ENCODE measurements at regions not wholly inside any gene's neighbourhood (a gene's known extent, or its start where the extent isn't known, plus 50 kb on each side); places are given as distances from the start of the nearest gene placed in this dataset.
"Not testable (repeated sequence)": the region's sequence is repeated elsewhere in the genome, so short reads cannot be mapped to it uniquely, and the experiment has no call there.

DNA sequence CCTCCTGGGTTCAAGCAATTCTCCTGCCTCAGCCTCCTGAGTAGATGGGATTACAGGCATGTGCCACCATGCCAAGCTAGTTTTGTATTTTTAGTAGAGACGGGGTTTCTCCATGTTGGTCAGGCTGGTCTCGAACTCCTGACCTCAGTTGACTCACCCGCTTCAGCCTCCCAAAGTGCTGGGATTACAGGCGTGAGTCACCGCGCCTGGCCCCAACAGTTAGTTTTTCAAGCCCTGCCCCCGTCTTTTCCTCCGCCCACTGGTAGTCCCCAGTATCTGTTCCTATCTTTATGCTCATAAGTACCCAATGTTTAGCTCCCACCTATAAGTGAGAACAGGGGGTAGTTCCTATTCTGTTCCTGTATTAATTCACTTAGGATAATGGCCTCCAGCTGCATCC is 116.6 kb upstream of the TBX3 start:
- H3K27me3 ChIP-seq (ENCODE audit: control insufficient read depth, insufficient read depth, low read length, poor library complexity, severe bottlenecking); H3K36me3 ChIP-seq (ENCODE audit: control insufficient read depth, insufficient read depth, low read length); H3K27ac ChIP-seq (ENCODE audit: insufficient read depth, low read depth, low read length, poor library complexity, severe bottlenecking); H3K4me3 ChIP-seq (ENCODE audit: insufficient read depth, low read depth, low read length); H3K9me3 ChIP-seq (ENCODE audit: control insufficient read depth, low read length); H3K4me1 ChIP-seq (ENCODE audit: control insufficient read depth, insufficient read depth, low read length): not testable (repeated sequence)
- WGBS, 2 experiments: 86 to 90% methylated on average over 7 of the region's 8 CpGs

GRCh38 chr12:114799574-114800487 is 115.9 kb upstream of the TBX3 start:
- H3K27me3 ChIP-seq (ENCODE audit: control insufficient read depth, insufficient read depth, low read length, poor library complexity, severe bottlenecking): no peaks in the 10 kb centered on the region
- 37 to 47% methylated on average over 16 of the region's 16 CpGs for WGBS, 2 experiments
- no peaks in the 10 kb centered on the region for H3K36me3 ChIP-seq (ENCODE audit: control insufficient read depth, insufficient read depth, low read length)
- peak overlapping the region; percentile 56 for H3K27ac ChIP-seq (ENCODE audit: insufficient read depth, low read depth, low read length, poor library complexity, severe bottlenecking)
- H3K4me1 ChIP-seq (ENCODE audit: control insufficient read depth, insufficient read depth, low read length): no peaks in the 10 kb centered on the region
- H3K4me3 ChIP-seq (ENCODE audit: insufficient read depth, low read depth, low read length): no peak overlapping the region
- no peaks in the 10 kb centered on the region for H3K9me3 ChIP-seq (ENCODE audit: control insufficient read depth, low read length)

DNA sequence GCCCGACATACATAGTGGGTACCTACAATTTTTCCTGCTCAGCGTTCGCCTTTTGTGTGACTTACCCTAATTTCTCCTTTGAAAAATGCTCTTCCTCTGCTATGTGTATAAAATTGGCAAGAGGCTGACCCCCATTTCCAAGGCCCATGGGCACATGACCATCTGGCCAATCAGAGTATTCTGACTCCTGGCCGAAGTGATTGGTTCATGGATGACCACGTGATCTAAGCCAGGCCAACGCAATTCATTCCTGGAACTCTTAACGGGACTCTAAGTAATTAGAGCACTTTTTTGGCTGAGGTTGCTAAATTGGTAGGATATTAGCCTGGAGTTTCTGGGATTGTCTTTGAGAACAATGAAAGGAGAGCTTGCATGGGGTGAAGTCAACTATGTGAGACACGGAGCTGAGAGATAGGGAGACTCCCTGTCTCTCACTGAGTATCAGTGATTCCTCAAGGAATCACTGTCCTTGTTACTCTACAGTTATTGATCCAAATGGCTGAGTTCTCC is 110.1 kb upstream of the TBX3 start:
- no peaks in the 10 kb centered on the region for H3K4me1 ChIP-seq (ENCODE audit: control insufficient read depth, insufficient read depth, low read length)
- no peaks in the 10 kb centered on the region for H3K36me3 ChIP-seq (ENCODE audit: control insufficient read depth, insufficient read depth, low read length)
- H3K9me3 ChIP-seq (ENCODE audit: control insufficient read depth, low read length): no peaks in the 10 kb centered on the region
- 90% methylated on average over 8 of the region's 8 CpGs for WGBS, 2 experiments
- H3K27ac ChIP-seq (ENCODE audit: insufficient read depth, low read depth, low read length, poor library complexity, severe bottlenecking): no peak overlapping the region
- no peak overlapping the region for H3K4me3 ChIP-seq (ENCODE audit: insufficient read depth, low read depth, low read length)
- no peaks in the 10 kb centered on the region for H3K27me3 ChIP-seq (ENCODE audit: control insufficient read depth, insufficient read depth, low read length, poor library complexity, severe bottlenecking)

GRCh38 chr12:114790276-114790675 is 106.3 kb upstream of the TBX3 start:
- WGBS, 2 experiments: 60 to 69% methylated on average over 1 of the region's 1 CpG
- Histone ChIP-seq H3K9me3 (ENCODE audit: control insufficient read depth, low read length) (no peaks in the 10 kb centered on the region), H3K4me1 (ENCODE audit: control insufficient read depth, insufficient read depth, low read length) (no peaks in the 10 kb centered on the region), H3K27me3 (ENCODE audit: control insufficient read depth, insufficient read depth, low read length, poor library complexity, severe bottlenecking) (no peaks in the 10 kb centered on the region), H3K36me3 (ENCODE audit: control insufficient read depth, insufficient read depth, low read length) (no peaks in the 10 kb centered on the region), H3K27ac (ENCODE audit: insufficient read depth, low read depth, low read length, poor library complexity, severe bottlenecking) (no peak overlapping the region), H3K4me3 (ENCODE audit: insufficient read depth, low read depth, low read length) (no peak overlapping the region)

GRCh38 chr12:114789821-114790220 is 105.8 kb upstream of the TBX3 start:
- Histone ChIP-seq H3K4me3 (ENCODE audit: insufficient read depth, low read depth, low read length) (no peak overlapping the region), H3K27me3 (ENCODE audit: control insufficient read depth, insufficient read depth, low read length, poor library complexity, severe bottlenecking) (no peaks in the 10 kb centered on the region), H3K36me3 (ENCODE audit: control insufficient read depth, insufficient read depth, low read length) (no peaks in the 10 kb centered on the region), H3K9me3 (ENCODE audit: control insufficient read depth, low read length) (no peaks in the 10 kb centered on the region), H3K4me1 (ENCODE audit: control insufficient read depth, insufficient read depth, low read length) (no peaks in the 10 kb centered on the region), H3K27ac (ENCODE audit: insufficient read depth, low read depth, low read length, poor library complexity, severe bottlenecking) (no peak overlapping the region)
- WGBS, 2 experiments: 90% methylated on average over 5 of the region's 5 CpGs

DNA sequence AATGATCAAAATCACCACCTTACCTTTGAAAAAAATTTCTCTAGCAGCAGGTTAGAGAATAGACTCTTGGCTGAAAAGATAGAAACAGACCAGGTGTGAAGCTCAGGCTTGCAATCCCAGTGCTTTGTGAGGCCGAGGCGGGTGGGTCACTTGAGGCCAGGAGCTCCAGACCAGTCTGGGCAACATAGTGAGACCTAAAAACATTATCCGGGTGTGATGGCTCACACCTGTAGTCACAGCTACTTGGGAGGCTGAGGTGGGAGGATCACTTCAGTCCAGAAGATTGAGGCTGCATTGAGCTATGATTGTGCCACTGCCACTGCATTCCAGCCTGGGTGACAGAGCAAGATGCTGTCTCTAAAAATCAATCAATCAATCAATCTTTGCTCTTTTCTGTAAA is 105.3 kb upstream of the TBX3 start:
- H3K9me3 ChIP-seq (ENCODE audit: control insufficient read depth, low read length): no peaks in the 10 kb centered on the region
- WGBS, 2 experiments: 89 to 93% methylated on average over 3 of the region's 3 CpGs
- H3K4me3 ChIP-seq (ENCODE audit: insufficient read depth, low read depth, low read length): no peak overlapping the region
- H3K27me3 ChIP-seq (ENCODE audit: control insufficient read depth, insufficient read depth, low read length, poor library complexity, severe bottlenecking): no peaks in the 10 kb centered on the region
- no peaks in the 10 kb centered on the region for H3K4me1 ChIP-seq (ENCODE audit: control insufficient read depth, insufficient read depth, low read length)
- H3K27ac ChIP-seq (ENCODE audit: insufficient read depth, low read depth, low read length, poor library complexity, severe bottlenecking): no peak overlapping the region
- no peaks in the 10 kb centered on the region for H3K36me3 ChIP-seq (ENCODE audit: control insufficient read depth, insufficient read depth, low read length)

DNA sequence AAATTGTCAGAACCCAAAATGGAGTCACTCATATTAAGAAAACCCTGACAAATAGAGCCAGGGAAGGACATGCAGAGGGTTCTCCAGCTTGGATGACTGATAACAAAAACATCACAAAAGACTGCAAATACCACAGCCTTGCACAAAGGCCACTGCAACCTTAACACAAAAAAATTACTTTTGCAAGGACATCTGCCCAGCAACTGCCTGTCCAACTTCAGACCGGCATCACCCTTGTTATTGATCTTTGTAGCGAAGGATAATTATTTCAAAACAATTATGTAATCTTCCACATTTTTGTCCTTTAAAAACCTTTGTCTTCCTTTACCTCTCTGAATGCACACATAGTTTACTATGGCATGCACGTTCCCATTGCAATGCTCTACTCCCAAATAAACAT is 100.6 kb upstream of the TBX3 start:
- Histone ChIP-seq H3K27ac (ENCODE audit: insufficient read depth, low read depth, low read length, poor library complexity, severe bottlenecking) (no peak overlapping the region), H3K36me3 (ENCODE audit: control insufficient read depth, insufficient read depth, low read length) (no peaks in the 10 kb centered on the region), H3K9me3 (ENCODE audit: control insufficient read depth, low read length) (no peaks in the 10 kb centered on the region), H3K27me3 (ENCODE audit: control insufficient read depth, insufficient read depth, low read length, poor library complexity, severe bottlenecking) (no peaks in the 10 kb centered on the region), H3K4me1 (ENCODE audit: control insufficient read depth, insufficient read depth, low read length) (peaks cover 3% of the 10 kb centered on the region), H3K4me3 (ENCODE audit: insufficient read depth, low read depth, low read length) (no peak overlapping the region)
- WGBS, 2 experiments: 75 to 78% methylated on average over 3 of the region's 3 CpGs

DNA sequence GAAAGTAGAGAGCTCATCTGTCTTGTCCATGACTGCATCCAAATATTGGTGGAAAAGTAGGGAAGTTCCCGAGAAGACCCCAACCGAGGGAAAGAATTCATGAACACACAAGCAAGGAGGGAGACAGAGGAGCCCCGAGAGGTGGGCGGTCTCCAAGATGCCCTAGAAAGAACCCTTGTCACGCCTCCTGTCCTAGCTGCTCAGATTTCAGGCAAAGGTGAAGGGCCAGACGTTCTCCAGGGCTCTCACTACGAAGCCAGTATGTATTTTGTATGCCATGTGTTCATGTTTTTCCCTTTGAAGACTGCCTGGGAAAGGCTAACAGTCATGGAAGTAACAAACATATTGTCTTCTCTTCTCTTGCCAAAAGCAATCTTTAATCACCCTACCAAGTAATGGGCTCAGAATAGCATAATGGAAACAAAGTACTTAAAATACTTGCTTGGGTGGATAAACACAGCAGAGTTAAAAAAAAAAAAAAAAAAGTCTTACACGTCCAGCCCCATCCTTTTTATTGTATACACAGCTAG is 99.2 kb upstream of the TBX3 start:
- WGBS, 2 experiments: 65 to 67% methylated on average over 7 of the region's 8 CpGs
- Histone ChIP-seq H3K36me3 (ENCODE audit: control insufficient read depth, insufficient read depth, low read length) (no peaks in the 10 kb centered on the region), H3K27ac (ENCODE audit: insufficient read depth, low read depth, low read length, poor library complexity, severe bottlenecking) (no peak overlapping the region), H3K27me3 (ENCODE audit: control insufficient read depth, insufficient read depth, low read length, poor library complexity, severe bottlenecking) (no peaks in the 10 kb centered on the region), H3K4me3 (ENCODE audit: insufficient read depth, low read depth, low read length) (no peak overlapping the region), H3K9me3 (ENCODE audit: control insufficient read depth, low read length) (no peaks in the 10 kb centered on the region), H3K4me1 (ENCODE audit: control insufficient read depth, insufficient read depth, low read length) (peaks cover 3% of the 10 kb centered on the region)

DNA sequence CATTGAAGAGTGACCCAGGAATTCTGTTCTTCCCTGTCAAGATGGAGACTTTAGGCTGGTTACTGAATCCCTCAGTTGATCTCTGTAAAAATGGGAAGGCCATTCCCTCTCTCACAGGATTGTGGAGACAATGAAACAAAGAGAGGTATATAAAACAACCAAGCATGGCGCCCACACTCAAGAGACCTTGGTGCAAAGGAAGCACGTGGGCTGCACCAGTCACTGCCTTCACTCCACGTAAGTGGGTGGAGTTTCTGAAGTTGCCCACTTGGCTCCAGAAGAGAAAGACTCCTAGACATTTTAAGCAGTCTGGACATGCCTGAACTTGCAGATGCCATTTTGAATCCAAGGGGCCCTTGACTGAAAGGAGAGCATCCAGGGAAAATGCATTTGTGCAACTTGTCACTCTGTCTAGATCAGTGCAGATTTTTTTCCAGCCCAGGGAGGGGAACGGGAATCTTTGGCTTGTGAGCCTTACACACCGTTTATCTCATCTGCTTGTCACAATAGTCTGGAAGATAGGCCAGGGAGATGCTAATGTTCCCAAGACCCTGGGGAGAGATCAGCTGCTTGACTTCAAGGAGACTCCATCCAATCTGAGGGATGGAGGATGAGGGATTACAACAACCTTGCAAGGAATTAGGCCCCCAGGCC is 96.9 kb upstream of the TBX3 start:
- Histone ChIP-seq H3K4me1 (ENCODE audit: control insufficient read depth, insufficient read depth, low read length) (peaks cover 3% of the 10 kb centered on the region), H3K4me3 (ENCODE audit: insufficient read depth, low read depth, low read length) (no peak overlapping the region), H3K36me3 (ENCODE audit: control insufficient read depth, insufficient read depth, low read length) (no peaks in the 10 kb centered on the region), H3K27me3 (ENCODE audit: control insufficient read depth, insufficient read depth, low read length, poor library complexity, severe bottlenecking) (no peaks in the 10 kb centered on the region), H3K9me3 (ENCODE audit: control insufficient read depth, low read length) (no peaks in the 10 kb centered on the region), H3K27ac (ENCODE audit: insufficient read depth, low read depth, low read length, poor library complexity, severe bottlenecking) (no peak overlapping the region)
- WGBS, 2 experiments: 83% methylated on average over 5 of the region's 5 CpGs

DNA sequence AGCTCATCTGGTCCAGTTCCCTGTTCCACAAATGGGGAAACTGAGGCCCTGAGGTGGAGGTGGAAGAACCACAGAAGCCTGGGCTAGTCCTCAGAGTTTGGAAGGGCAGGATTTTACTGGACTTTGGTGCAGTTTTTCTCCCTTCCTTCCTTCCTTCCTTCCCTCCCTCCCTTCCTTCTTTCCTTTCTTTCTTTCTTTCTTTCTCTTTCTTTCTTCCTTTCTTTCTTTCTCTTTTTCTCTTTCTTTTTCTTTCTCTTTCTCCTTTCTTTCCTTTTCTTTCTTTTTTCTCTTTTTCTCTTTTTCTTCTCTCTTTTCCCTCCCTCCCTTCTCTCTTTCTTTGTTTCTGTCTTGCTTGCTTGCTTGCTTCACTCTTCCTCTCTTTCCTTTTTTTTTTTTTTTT is 95.7 kb upstream of the TBX3 start:
- H3K27ac ChIP-seq (ENCODE audit: insufficient read depth, low read depth, low read length, poor library complexity, severe bottlenecking): no peak overlapping the region
- no peaks in the 10 kb centered on the region for H3K27me3 ChIP-seq (ENCODE audit: control insufficient read depth, insufficient read depth, low read length, poor library complexity, severe bottlenecking)
- H3K9me3 ChIP-seq (ENCODE audit: control insufficient read depth, low read length): no peaks in the 10 kb centered on the region
- no peaks in the 10 kb centered on the region for H3K36me3 ChIP-seq (ENCODE audit: control insufficient read depth, insufficient read depth, low read length)
- no peak overlapping the region for H3K4me3 ChIP-seq (ENCODE audit: insufficient read depth, low read depth, low read length)
- peaks cover 3% of the 10 kb centered on the region for H3K4me1 ChIP-seq (ENCODE audit: control insufficient read depth, insufficient read depth, low read length)
